ENCODE measurements at regions not wholly inside any gene's neighbourhood (a gene's known extent, or its start where the extent isn't known, plus 50 kb on each side); places are given as distances from the start of the nearest gene placed in this dataset.

- no peak overlapping the region for H3K27ac ChIP-seq
- TF ChIP-seq ZFX (IDR thresholded peaks at IDR 0.05; ENCODE audit: borderline replicate concordance): no peak
- TF ChIP-seq CTCF (IDR thresholded peaks at IDR 0.05): no peak
These were observed 1033.7 kb downstream of the KCNT2 start for GRCh38 chr1:195574511-195574910.

- TF ChIP-seq ZFX (IDR thresholded peaks at IDR 0.05; ENCODE audit: borderline replicate concordance): no peak
- no peak for TF ChIP-seq CTCF (IDR thresholded peaks at IDR 0.05)
- H3K27ac ChIP-seq: no peak overlapping the region
These were observed 1038.3 kb downstream of the KCNT2 start for GRCh38 chr1:195569934-195570333.

- H3K27ac ChIP-seq: no peak overlapping the region
- TF ChIP-seq ZFX (IDR thresholded peaks at IDR 0.05; ENCODE audit: borderline replicate concordance) (no peak), CTCF (IDR thresholded peaks at IDR 0.05) (no peak)
These were observed 1039.9 kb downstream of the KCNT2 start for GRCh38 chr1:195568389-195568788.

- H3K27ac ChIP-seq: no peak overlapping the region
- TF ChIP-seq CTCF (IDR thresholded peaks at IDR 0.05) (no peak), ZFX (IDR thresholded peaks at IDR 0.05; ENCODE audit: borderline replicate concordance) (no peak)
These were observed 1046.2 kb downstream of the KCNT2 start for GRCh38 chr1:195562074-195562473.

- no peak overlapping the region for H3K27ac ChIP-seq
- TF ChIP-seq CTCF (IDR thresholded peaks at IDR 0.05) (no peak), ZFX (IDR thresholded peaks at IDR 0.05; ENCODE audit: borderline replicate concordance) (no peak)
These were observed 1058.0 kb downstream of the KCNT2 start for GRCh38 chr1:195550071-195550862.

GRCh38 chr1:195530961-195531360, 1077.3 kb downstream of the KCNT2 start:
- TF ChIP-seq CTCF (IDR thresholded peaks at IDR 0.05) (no peak), ZFX (IDR thresholded peaks at IDR 0.05; ENCODE audit: borderline replicate concordance) (no peak)
- no peak overlapping the region for H3K27ac ChIP-seq

- no peak for TF ChIP-seq ZFX (IDR thresholded peaks at IDR 0.05; ENCODE audit: borderline replicate concordance)
- no peak for TF ChIP-seq CTCF (IDR thresholded peaks at IDR 0.05)
- H3K27ac ChIP-seq: no peak overlapping the region
These were observed 1078.4 kb downstream of the KCNT2 start for GRCh38 chr1:195529881-195530280.

All from 22Rv1 (cell line).